IPS DF 4.7 (cell line): ENCODE measurements at regions not wholly inside any gene's neighbourhood (a gene's known extent, or its start where the extent isn't known, plus 50 kb on each side); places are given as distances from the start of the nearest gene placed in this dataset.

Source experiments
- DNase-seq: peaks from one replicate; pipeline ENCODE4 v3.0.0-alpha.2; 2013; ENCODE audit warnings: low spot score; ENCODE audit errors: extremely low read depth

DNA sequence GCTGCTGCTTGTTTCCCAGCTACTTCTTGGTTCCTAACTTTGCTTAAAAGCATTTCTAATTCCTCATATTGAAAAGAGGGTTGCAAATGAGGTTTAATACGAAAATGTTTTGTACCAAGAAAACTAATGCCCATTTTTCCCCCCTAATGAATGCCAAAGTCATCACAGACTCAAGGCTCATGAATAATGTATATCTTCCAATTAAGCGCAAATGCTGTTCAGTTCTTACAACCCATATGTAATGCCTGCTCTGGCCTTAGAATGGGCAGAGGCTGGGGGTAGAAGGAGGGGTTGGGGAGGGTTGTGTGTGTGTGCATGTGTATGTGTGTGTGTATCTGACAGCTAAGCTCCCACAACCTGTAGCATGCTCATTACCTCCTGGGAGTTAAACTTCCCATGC is 901.7 kb downstream of the KCNMA1 start:
- no peak for DNase-seq

DNA sequence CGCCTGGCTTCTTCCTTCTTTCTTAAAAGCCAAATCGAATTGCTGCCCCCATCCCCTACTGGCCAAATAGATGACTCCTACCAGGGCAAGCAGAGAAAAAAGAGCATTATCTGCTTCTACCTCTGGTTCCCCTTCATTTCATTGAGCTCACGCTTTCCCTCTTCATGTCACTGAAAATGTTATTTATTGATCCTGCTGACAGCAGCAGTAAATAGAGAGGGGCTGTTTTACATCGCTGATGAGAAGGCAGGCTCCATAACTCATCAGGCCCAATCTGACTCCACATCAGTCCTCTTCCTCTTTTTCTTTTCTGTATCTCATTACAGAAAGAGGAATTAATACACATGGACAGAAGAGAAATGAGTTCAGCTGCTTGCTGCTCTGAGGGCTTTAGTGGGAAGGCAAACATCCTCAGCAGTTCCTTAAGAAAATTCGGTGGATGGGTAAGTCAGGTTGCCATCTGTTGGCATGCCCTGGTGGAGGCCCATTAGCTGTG is 904.1 kb downstream of the KCNMA1 start:
- no peak for DNase-seq

DNA sequence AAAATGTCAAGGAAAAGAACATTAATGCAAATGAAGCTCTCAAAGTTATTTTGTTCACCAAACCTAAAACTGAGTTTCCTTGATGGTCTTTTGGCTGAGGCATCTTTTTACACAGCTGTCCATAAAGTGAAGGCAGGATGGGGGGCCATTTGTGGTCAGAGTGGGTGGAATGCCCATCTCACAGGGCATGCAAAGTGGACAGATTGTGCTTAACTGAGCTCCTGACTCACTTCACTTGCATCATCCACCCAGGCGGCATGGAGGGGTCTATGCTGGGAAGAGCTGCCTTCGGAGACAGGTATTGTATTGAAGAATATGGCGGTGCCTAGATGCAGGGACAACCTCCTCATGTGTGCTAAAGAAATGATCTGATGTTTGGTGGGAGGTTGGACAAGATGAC is 905.3 kb downstream of the KCNMA1 start:
- DNase-seq = no peak

DNA sequence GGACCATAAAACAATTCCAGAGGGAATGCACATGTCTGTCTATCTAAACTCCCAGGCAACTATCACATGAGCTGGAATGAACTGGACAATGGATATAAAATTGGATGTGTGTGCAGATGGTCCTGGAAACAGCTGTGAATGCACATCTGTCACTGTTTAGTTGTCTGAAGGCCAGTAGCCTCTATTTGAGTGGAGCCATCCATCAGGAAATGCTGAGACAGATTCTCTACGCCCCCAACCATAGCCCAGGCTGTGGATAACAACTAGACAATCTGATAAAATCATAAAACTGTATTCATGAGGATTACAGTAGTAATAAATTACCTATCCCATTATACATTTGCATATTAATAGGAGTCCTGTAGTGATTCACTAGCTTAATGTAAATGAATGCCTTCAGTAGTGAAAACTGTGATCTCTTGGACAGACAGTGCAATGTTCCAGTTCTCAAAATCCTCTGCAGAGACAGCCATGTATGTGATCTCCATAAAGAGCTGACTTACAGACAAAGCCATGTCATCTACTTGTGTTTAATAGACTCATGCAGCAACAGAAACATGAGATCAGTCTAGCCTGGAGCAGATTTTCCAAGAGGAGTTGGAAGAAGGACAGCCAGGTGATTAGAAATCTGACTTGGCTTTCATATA is 907.6 kb downstream of the KCNMA1 start:
- no peak for DNase-seq

DNA sequence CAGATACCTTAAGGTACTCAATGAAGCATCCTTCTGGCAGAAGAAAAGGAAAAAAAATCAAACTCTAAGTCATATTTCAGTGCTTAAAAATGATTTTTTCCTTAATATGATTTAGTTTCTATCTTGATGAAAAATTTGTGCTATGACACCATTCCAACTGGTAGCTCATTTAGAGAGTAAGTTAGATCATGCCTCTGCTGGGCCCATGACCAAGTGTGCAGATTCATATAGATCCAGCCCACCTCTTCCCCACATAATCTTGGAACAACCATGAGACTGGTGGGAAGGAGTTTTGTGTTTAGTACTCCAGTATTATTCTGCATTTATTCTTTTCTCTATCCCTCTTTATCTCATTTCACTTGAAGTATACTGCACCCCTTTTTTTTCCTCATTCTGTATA is 908.3 kb downstream of the KCNMA1 start:
- no peak for DNase-seq

DNA sequence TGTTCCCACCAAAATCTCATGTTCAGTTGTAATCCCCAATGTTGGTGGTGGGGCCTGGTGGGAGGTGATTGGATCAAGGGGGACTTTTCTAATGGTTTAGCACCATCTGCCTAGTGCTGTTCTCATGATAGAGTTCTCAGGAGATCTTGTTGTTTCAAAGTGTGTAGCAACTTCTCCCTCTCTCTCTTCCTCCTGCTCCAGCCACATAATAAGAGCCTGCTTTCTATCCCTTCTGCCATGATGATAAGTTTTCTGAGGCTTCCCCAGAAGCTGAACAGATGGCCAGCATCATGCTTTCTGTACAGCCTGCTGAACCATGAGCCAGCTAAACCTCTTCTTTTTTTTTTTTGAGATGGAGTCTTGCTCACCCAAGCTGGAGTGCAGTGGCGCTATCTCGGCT is 910.6 kb downstream of the KCNMA1 start:
- DNase-seq = no peak

DNA sequence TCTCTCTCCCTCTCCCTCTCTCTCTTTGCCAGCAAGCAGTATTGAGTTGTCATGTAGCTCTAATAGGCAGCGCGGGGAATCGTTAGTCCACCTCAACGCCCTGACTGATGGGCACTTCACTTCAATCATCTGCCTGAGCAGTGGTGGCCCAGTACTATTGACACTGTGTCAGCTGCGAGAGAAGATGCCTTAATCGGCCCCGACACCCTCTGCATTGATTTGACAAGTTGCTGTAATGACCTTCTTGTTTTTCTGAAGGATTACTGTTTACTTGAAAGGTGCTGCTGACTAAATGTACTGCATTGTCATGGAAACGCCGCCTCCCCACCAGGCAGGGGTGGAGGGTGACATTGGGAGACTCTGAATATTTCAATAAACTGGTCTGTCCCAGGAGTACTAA is 913.8 kb downstream of the KCNMA1 start:
- DNase-seq = no peak

DNA sequence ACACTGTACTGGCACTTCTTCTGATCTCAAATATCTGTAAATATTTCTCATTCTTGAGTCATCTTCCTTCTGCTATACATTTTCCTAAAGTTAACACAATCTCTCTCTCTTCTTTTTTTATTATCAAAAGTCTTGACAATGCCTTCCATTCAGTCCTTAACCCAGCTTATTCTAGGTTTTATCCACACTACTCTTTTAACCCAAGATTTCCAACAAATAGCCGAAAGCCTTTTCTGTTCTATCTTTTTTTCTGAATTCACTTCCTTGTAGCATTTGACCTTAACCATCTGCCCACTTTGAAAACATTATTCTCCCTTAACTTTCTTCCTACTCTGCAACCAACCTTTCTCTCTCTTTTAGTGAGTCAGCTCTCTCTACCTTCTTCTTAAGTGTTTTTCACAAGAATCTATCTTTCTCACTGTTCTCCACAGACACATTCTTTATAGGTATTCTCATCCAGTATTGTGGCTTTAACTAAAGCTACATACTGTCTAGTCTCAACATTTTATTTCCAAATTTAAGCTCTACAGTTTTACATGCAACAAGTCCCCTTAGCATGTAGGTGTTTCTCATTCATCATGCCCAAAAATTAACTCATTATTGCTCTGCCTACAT is 915.6 kb downstream of the KCNMA1 start:
- DNase-seq = no peak

DNA sequence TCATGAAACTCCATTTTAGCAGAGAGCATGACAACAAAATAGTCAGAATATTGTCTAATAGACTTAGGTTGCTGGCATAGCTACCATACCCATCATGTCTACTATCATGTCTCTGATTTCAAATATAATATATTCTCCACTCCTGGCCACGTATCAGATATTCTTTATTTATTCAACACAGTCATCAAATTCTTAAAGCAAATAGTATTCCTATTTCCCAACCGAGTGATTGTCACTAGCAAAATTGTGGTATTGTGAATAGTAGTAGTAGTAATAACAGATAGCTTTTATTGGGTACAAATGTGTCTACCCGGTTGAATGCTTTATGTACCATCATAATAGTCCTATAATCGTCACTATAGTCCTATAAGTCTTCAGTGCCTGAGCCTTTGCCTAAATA is 918.6 kb downstream of the KCNMA1 start:
- no peak for DNase-seq

DNA sequence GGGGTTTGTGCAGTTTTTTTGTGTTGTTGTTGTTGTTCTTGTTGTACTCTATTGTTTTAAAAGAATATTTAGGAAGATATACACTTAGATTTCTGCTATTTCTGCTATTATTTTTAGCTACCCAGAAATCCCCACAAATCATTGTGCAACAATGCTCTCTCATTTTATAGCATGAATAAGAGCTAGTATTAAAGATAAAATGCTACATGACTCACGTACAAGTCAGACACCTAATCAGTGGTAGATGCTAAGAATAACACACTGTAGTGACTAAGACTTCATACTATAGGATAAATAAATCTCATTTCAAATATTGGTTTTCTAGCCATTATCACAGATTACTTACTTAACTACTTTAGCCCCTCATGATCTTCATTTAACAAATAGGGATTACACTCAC is 920.5 kb downstream of the KCNMA1 start:
- DNase-seq = no peak

DNA sequence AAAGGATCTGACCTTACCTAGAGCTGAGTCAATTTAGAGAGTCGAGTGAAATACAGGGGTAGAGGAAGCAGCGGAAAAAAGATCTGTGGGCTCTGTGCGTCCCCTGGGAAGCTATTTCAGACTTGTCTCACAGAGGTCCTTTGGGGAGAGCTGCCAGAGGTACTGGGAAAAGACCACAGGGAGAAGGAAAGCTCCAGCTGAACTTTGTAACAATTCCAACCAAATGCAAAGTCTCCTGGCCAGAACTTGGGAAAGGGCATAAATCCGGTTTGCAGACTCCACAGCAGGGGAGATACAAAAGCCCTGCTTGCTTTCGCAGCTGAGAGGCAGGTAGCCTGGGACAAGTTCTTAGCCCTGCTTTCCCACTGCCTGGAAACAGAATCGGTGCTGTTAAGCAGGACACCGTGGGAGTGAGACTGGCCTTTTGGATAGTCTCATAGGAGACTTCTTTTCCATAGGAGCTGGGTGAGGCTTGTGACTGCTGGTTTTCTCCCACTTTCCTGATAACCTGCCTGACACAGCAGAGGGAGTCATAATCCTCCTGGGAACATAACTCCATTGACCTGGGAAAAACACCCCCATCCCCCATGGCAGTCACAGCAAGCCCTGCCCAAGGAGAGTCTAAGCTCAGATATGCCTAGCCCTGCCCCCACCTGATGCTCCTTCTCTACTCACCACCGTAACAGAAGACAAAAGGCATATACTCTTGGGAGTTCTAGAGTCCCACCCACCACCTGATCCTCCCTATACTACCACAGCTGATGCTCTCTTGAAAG is 926.2 kb downstream of the KCNMA1 start:
- no peak for DNase-seq

DNA sequence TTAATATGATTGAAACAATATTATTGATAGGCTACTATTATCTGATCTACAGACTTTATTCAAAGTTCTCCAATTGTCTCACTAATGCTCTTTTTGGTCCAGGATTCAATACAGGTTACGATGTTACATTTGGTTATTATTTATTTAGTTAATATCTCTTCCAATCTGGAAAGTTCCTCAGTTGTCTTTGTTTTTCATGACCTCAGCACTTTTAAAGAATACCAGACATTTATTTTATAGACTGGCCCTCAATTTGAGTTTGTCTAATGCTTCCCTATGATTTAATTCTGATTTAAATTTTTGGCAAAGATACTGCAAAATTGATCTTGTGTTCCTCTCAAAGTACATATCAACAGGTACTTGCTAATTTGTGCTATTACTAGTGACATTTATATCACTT is 937.4 kb downstream of the KCNMA1 start:
- DNase-seq = no peak

DNA sequence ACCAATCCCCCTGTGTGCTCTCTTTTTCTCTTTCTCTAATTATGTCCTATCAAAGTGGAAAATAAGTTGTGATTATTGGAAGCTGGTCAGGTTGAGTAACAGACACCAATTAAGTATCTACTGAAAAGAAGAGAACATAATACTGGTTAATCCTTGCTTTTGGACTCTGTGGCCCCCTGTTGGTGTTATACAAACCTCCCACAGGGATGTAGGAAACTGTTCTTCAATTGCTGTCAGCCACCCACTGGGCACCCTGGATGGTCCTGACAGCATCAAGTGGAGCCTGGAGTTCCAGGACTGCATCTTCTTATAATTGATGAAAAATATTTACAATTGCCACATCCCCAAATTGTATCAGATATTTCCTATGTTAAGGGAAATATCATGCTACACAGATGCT is 939.7 kb downstream of the KCNMA1 start:
- DNase-seq = no peak

DNA sequence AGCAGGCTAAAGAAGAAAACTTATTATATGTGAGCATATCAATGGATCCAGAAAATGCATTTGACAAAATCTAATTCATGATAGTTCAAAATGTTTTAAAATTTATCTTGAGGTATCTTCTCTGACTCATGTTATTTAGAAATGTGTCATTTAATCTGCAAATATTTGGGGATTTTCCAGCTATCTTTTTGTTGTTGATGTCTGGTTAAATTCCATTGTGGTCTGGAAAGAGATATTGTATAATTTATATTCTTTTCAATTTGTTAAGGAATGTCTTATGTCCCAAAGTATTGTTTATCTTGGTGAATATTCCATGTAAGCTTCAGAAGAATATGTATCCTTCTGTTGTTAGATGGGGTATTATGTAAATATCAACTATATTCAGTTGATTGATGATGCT is 942.5 kb downstream of the KCNMA1 start:
- DNase-seq = no peak

DNA sequence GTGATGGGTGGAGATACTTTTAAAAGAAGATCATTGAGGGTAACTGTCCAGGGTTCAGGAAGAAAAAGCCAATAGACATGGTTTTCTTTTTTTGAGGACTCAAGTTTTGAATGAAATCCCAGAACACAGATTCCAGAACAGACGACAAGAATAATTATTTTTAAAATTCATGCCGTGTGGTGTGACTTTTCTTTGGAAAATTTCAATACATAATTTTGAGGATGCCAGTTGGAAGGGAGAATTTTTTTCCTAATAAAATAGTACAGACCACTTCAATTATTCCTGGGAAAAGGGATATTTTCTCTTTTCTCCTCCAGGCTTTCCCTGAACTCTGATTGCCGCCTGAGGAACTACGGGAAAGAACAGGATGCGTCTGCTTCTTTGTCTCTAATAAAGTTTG is 951.4 kb downstream of the KCNMA1 start:
- DNase-seq = no peak

DNA sequence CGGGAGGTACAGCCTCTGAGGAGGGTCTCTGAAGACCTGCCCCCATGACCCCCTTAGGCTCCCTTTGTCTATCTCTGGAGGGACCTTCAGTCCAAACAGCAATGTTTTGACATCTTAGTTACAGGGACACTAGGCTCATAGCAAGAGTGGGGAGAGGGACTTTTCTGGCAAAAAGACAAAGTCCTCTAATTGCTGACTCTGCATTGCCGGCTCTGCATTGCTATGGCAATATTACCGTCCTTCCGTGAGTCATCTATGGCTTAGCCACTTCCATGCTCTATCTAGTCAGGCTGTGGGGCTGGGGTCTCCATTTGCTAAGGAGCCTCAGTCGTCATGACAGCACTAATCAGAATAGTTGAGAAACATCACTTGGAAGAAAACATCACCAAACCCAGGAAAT is 952.6 kb downstream of the KCNMA1 start:
- no peak for DNase-seq

DNA sequence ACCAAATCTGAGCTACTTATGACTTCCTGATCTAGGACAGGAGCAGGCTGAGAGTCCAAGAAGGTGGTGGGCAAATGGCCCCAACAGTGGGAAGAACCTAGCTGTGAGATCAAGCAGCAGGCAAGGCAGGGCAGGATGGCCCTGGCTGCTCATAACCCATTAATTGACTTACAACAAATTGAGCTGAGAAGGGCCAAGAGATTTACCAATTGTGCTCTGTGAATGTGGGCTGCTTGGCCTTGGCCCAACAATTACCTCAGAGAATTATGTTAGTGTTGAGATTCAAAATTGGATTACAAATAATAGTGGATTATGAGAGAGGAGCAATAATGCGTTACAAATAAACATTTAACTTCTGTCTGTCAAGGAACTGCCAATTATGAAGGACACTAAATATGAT is 956.5 kb downstream of the KCNMA1 start:
- DNase-seq = no peak

DNA sequence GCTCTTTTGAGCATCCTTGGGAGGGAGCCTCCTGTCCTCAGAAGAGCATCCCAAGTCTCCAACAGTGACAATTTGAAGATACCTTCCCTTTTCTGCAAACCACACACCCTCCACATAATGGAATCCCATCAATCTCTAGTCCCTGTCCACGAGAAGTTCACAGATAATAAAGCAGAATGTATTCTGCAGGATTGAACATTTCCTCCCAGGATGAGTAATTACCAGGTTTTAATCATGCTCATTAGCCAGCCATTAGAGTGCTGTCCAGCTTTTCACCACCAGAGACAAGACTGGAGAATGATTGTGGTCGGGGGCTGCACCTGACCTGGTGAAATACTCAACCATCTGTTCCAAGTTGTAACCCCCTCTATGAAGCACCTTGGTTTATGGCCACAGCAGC is 958.6 kb downstream of the KCNMA1 start:
- no peak for DNase-seq

DNA sequence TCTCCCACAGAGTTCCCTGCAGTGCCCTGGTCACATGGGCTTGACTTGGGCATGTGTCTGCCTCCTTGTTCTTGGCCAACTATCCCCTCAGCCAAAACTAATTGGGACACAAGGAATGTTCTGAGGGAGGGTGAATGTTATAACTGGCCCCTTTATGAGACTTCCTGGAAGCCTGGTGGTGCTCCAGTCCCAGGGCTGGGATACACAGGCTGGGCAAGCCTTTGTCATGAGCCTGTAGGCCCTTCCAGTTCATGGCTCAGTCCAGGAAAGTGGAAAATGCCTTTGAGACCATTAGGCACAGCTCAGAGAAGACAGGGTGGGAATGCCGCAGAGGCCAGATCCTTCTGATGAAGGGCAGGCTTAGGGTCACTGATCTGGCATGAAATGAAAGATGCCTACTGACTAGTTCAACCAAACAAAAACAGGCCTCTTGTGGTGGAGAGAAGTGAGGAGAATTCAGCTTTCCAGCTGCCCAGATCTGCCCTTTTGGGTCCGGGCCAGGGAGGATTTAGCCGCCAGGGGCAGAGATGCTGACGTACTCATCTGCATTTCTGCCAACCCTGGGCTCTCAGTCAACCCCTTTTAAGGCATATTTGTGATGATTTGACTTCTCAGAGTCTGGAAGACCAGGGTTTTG is 961.5 kb downstream of the KCNMA1 start:
- DNase-seq = no peak

DNA sequence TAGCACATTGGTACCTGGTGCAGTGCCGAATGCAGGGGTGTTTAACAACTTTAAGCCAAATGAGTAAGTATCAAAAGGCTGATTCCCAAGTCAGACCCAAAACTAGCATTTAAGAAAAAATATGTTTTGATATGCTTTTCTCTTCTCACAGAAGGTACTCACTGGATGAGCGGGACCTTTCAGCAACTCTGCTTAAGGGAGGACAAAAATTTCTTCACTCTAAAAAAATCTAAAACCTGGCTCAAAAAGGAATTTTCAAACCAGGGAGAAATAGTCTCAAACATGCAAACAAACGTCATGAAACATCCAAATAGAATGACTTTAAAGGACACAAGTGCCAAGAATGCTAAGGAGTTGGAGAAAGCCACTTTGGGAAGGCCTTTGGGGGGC is 962.1 kb downstream of the KCNMA1 start:
- no peak for DNase-seq

DNA sequence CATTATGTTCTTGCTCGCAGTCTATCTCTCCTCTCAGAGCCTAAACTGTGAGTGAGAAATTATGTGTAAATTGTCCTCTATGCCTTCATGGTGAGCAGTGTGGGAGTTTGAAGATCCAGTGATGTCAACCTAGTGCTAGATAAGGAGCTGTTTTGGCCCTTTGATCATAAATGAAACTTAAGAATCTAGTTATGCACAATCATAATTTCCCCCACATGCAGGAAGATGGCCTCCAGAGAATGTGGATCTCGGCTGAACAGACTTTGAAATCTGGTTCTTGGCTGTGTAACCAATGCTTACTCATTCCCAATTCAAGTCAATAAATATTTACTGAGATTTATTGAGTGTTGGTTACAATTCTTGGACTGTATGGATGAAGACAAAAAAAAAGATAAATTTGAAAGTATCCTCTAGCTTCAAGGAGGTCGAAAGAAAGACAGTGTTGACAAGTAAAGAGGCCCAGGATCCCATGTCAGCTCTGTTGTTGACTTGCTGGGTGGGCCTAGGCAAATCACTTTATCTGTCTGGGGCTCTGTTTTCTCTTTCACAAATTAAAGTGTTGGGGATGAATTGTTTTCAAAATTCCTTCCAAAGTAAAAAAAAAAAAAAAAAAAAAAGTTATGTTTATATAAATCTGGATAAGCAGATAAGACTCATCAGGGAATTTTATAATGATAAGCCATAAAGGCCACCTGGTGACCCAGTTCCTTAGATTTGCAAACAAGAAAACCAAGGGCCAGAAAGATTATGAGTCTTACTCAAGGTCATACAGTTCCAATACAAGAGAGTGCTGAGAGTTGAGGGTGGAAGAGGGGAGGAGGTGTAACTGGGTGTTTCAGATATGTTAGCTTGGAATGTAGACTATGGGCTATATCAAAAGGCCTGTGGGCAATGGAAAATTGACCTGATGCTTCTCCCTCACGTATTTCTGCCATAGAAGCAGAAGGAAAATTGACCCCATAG is 969.9 kb downstream of the KCNMA1 start:
- no peak for DNase-seq
